ENCODE measurements at regions not wholly inside any gene's neighbourhood (a gene's known extent, or its start where the extent isn't known, plus 50 kb on each side); places are given as distances from the start of the nearest gene placed in this dataset.

GRCh38 chr3:177340243-177340830 lies 143.1 kb upstream of the TBL1XR1 start:
- TF ChIP-seq CTCF (conservative IDR thresholded peaks at IDR 0.05; ENCODE audit: low read depth, low read length) = no peak
- no peak for TF ChIP-seq EZH2 (IDR thresholded peaks at IDR 0.05; ENCODE audit: borderline replicate concordance, low read depth, low read length, poor library complexity, severe bottlenecking)

Data from A673 (cell line).